Memory B cell (primary cell): ENCODE measurements at regions not wholly inside any gene's neighbourhood (a gene's known extent, or its start where the extent isn't known, plus 50 kb on each side); places are given as distances from the start of the nearest gene placed in this dataset.
A peak's percentile ranks its signal among the peaks of the same experiment; 100 is the strongest.
"Not testable (repeated sequence)": the region's sequence is repeated elsewhere in the genome, so short reads cannot be mapped to it uniquely, and the experiment has no call there.

Experiments
- ATAC-seq: fragments of 150-1000 bp; cut with Tn5 transposase; 2 replicates; pipeline ENCODE4 v1.10.0; 2021; ENCODE audit warnings: low read depth, mild to moderate bottlenecking, moderate library complexity
- DNase-seq, 2 donors: peaks; one replicate each; pipeline ENCODE4 v3.0.0; 2022; ENCODE audit warnings: low spot score in 2 of 2
- H3K27ac Mint-ChIP-seq: one replicate; pipeline ENCODE4 v1.8.0; 2022; ENCODE audit warnings: mild to moderate bottlenecking, moderate library complexity, mixed read lengths
- H3K27me3 Mint-ChIP-seq: one replicate; pipeline ENCODE4 v1.8.0; 2022; ENCODE audit warnings: mixed read lengths
- H3K36me3 Mint-ChIP-seq: one replicate; pipeline ENCODE4 v1.8.0; 2022; ENCODE audit warnings: mild to moderate bottlenecking, mixed read lengths
- H3K4me1 Mint-ChIP-seq: one replicate; pipeline ENCODE4 v1.8.0; 2022; ENCODE audit warnings: mixed read lengths
- H3K4me3 Mint-ChIP-seq: one replicate; pipeline ENCODE4 v1.8.0; 2022; ENCODE audit warnings: mild to moderate bottlenecking, moderate library complexity, mixed read lengths
- H3K9me3 Mint-ChIP-seq: one replicate; pipeline ENCODE4 v1.8.0; 2022; ENCODE audit warnings: mixed read lengths

DNA sequence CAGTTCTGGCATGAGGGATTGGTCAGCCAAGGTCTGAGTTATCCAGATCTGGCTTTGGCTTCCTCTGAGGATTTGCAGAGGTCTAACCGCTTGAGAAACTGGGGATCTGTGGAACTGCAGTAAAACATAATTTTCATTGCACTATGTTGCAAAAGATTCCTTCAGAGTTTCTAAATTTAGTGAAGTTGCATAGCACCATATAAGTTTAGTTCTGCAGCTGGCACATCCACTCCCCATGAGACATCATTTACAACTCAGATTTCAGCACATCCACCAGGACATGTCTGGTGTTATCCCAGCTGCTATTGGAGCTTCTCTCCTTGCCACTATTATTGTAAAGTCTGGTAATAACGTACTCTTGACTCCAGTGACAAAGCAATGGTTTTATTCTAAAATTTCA lies 181.5 kb downstream of the CWF19L2 start:
- ATAC-seq (no peak), DNase-seq (no peak)
- no peaks in the 10 kb centered on the region for H3K36me3 Mint-ChIP-seq

DNA sequence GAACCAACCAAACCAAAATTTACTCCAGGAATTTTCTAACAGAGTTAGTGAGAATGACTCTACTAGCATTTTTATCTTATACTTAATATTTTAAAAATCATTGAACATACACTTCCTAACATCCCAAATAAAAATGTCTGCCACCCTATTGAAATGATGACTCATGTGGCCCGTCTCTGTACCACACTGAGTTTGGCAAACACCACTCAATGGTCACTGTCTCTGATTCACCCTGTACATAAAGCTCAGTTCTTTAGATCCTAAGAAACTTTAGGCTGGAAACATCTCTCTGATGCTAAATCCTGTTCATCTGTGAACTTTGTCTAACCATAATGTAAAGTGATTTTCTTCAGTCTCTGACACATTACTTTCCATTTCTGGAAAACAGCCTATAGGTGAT lies 182.0 kb downstream of the CWF19L2 start:
- no peak overlapping the region for H3K4me3 Mint-ChIP-seq
- H3K9me3 Mint-ChIP-seq = peaks cover 3% of the 10 kb centered on the region
- no peak for DNase-seq
- ATAC-seq = no peak
- H3K27me3 Mint-ChIP-seq = no peaks in the 10 kb centered on the region
- no peak overlapping the region for H3K27ac Mint-ChIP-seq
- H3K4me1 Mint-ChIP-seq = no peaks in the 10 kb centered on the region
- H3K36me3 Mint-ChIP-seq = no peaks in the 10 kb centered on the region

More for the DNA sequence above, 181.5 kb downstream of the CWF19L2 start:
- Mint-ChIP-seq H3K27me3 (no peaks in the 10 kb centered on the region), H3K4me3 (no peak overlapping the region), H3K27ac (no peak overlapping the region), H3K9me3 (peaks cover 3% of the 10 kb centered on the region), H3K4me1 (no peaks in the 10 kb centered on the region)

DNA sequence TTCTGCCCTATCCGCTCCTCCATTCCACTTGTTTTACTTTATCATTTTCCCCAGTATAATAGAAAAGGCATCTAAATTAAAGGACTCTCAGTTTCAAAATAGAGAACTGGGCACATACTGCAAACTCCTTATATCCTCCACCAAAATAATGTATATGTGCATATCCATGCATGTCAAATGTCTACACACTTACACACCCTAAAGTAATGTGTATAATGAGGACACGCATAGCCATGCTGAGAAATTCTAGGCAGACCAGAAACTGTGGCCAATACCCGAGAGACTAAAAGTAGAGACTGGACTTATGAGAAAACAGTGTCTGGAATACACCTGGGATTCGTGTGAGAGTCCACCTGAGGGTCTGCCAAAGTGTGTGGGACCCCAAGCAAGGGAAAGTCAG lies 183.5 kb downstream of the CWF19L2 start:
- H3K9me3 Mint-ChIP-seq = peaks cover 3% of the 10 kb centered on the region

DNA sequence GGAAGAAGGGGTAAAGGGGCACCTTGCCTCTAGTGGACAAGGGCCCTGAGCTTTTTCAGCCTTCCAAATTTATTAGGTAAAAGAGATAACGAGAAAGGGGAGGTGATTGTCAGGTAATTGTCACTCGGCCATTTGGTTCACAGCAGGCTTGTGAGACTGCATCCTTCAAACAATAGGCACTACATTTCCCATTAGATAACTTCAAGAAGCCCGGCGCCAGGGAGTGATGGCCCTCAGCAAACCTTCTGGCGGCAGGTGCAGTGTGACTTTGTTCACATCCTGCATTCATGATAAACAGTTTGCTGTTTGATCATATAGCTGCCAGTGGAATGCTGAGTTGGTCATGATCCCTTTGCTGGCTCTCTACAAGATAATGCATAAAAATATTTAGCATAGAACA lies 185.1 kb downstream of the CWF19L2 start:
- Mint-ChIP-seq H3K27ac (no peak overlapping the region), H3K4me3 (no peak overlapping the region), H3K27me3 (no peaks in the 10 kb centered on the region), H3K4me1 (no peaks in the 10 kb centered on the region), H3K36me3 (no peaks in the 10 kb centered on the region), H3K9me3 (no peaks in the 10 kb centered on the region)
- ATAC-seq = no peak
- DNase-seq = no peak

More for the DNA sequence above, 183.5 kb downstream of the CWF19L2 start:
- no peak overlapping the region for H3K27ac Mint-ChIP-seq
- H3K36me3 Mint-ChIP-seq = no peaks in the 10 kb centered on the region
- ATAC-seq = no peak
- H3K4me3 Mint-ChIP-seq = no peak overlapping the region
- H3K27me3 Mint-ChIP-seq = no peaks in the 10 kb centered on the region
- H3K4me1 Mint-ChIP-seq = no peaks in the 10 kb centered on the region
- no peak for DNase-seq

DNA sequence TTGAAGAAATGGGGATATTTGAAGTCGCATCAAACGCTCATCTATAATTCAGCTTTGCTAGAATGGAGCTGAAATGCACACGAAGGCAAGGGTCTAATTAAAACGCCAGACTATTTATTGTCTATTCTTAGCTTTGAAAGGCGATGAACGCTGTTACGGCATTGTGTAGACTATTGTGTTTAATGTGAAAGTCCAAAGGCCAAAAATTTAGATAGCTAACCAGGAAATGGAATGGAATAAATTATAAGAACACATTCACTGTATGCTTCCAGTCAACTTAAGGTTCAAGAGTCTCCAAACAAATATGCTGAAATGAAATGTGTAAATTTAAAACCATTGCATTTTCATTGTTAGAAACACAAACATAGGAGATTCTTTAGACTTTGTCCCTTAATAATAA lies 186.2 kb downstream of the CWF19L2 start:
- H3K27me3 Mint-ChIP-seq = no peaks in the 10 kb centered on the region
- H3K36me3 Mint-ChIP-seq = no peaks in the 10 kb centered on the region
- H3K4me3 Mint-ChIP-seq = no peak overlapping the region
- no peak overlapping the region for H3K27ac Mint-ChIP-seq
- H3K9me3 Mint-ChIP-seq = no peaks in the 10 kb centered on the region
- ATAC-seq (no peak), DNase-seq (no peak)
- no peaks in the 10 kb centered on the region for H3K4me1 Mint-ChIP-seq

DNA sequence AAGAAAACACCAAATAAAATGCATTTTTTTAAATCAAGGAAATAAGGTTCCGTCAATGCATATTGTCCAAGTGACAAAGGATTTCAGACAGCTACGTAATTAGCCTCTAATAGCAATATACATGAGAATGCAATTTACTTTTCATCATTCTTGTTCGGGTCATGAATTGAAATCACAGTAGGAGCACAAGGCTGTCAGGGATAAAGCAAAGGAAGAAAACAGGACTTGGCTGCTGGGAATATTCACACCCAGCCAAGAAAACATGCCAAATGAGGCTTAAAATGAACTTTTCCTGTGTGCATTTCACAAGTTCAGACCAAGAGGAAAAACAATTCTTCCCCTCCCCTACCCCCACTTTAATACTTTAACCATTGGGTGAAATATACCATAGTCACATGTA lies 188.6 kb downstream of the CWF19L2 start:
- no peak overlapping the region for H3K27ac Mint-ChIP-seq
- no peaks in the 10 kb centered on the region for H3K4me1 Mint-ChIP-seq
- DNase-seq = no peak
- no peaks in the 10 kb centered on the region for H3K36me3 Mint-ChIP-seq
- ATAC-seq = no peak
- no peaks in the 10 kb centered on the region for H3K27me3 Mint-ChIP-seq
- no peaks in the 10 kb centered on the region for H3K9me3 Mint-ChIP-seq
- H3K4me3 Mint-ChIP-seq = no peak overlapping the region

DNA sequence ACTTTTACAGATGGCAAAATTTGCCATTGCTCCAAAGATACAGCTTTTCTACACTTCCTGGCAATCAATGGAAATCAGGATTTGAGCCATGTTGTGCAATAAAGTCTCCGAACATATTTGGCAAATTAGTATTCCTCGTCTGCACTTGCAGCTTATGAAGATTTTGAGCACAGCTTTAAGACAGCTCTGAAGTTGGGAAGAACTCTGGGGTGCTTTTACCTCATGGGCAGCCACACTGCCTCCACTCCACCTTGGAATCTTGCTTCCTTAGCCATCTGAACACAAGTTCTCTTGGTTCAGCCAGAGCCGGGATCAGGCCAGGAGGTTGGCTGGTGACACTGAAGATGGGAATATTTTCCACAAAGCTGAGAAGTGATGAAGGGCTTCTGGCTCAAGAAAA lies 191.2 kb downstream of the CWF19L2 start:
- no peak for DNase-seq
- Mint-ChIP-seq H3K27me3 (no peaks in the 10 kb centered on the region), H3K9me3 (no peaks in the 10 kb centered on the region), H3K36me3 (no peaks in the 10 kb centered on the region), H3K4me3 (no peak overlapping the region), H3K27ac (no peak overlapping the region), H3K4me1 (no peaks in the 10 kb centered on the region)
- no peak for ATAC-seq

DNA sequence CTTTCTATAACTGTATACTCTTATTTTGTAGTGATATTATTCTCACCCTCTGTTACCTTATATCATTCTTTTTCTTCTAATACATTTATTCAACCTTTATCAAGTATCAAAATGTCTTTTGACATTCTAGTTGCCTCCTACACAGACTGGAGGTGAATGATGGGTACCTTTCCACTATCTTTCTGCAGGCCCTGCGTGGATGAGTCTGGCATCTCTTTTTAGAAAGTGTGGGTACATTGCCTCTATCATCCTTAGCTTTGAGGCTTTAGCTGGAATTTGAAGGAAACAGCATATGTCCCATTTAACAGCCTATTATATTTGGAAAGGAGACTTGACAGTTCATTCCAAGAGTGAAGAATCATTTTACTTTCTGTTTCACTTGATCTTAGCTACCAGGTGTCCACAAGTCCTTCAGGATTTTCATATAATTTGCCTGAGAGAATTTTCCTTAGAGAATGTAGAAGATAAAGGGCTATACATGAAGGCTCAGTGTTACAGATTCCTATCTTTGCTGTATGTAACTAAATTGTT lies 192.0 kb downstream of the CWF19L2 start:
- no peaks in the 10 kb centered on the region for H3K27me3 Mint-ChIP-seq
- H3K4me3 Mint-ChIP-seq = no peak overlapping the region
- no peaks in the 10 kb centered on the region for H3K36me3 Mint-ChIP-seq
- DNase-seq = no peak
- no peaks in the 10 kb centered on the region for H3K4me1 Mint-ChIP-seq
- H3K9me3 Mint-ChIP-seq = no peaks in the 10 kb centered on the region
- ATAC-seq = no peak
- no peak overlapping the region for H3K27ac Mint-ChIP-seq

DNA sequence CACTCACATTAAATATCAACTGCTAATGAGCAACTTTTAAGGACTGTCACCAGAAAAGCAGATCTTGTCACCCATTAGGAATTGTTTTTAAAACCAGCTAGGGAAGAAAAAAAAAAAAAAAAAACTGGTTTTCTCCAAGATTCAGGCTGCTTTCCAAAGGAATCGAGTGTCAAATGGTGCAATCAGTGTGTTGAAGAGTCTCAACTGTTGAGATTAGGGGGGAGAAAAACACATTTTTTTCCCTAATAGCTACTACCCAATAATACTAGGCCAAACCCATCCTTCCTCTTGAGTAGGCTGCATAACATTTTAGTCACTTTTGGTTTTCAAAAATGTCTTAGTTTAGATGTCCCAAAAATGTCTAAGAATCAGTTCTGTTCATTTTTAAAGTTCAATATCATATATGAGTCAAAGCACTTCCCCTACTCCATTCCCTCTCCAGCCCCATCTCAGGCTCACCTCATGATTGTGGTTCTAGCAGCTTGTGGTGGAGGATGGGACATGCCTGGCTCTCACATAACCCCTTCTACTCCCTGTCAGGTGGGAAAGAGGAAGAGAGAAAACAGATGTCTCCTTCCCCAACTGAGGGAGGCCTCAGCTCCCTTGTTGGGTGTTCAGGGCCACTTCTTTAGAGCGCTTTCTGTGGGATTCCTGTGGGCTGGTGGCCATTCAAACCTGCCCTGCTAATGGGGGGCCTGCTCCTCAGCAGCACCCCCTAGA lies 193.6 kb downstream of the CWF19L2 start:
- H3K27ac Mint-ChIP-seq = no peak overlapping the region
- H3K4me1 Mint-ChIP-seq = no peaks in the 10 kb centered on the region
- DNase-seq (no peak), ATAC-seq (no peak)
- no peaks in the 10 kb centered on the region for H3K9me3 Mint-ChIP-seq
- H3K4me3 Mint-ChIP-seq = no peak overlapping the region
- H3K27me3 Mint-ChIP-seq = peaks cover 3% of the 10 kb centered on the region
- no peaks in the 10 kb centered on the region for H3K36me3 Mint-ChIP-seq

DNA sequence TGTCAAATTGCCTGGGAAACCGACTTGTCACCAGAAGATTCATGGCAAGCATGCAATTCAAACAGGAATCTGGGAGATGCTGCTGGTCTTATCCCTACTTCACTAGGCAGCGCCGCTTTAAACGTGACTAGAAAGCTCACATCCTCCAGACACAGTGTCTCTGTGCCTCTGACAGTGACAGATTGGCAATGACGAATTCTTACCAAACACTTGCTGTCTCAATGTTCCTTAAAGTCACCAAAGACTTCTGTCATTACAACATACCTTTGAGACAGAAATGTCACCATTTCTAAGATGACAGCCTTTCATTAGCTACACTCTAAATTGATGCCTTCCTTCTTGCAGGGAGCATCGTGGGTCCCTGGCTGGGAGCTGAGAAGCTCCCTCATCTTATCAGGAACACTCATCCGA lies 197.8 kb downstream of the CWF19L2 start:
- Mint-ChIP-seq H3K4me3 (no peak overlapping the region), H3K27ac (no peak overlapping the region), H3K4me1 (no peaks in the 10 kb centered on the region), H3K27me3 (peaks cover 9% of the 10 kb centered on the region), H3K36me3 (no peaks in the 10 kb centered on the region), H3K9me3 (no peaks in the 10 kb centered on the region)
- ATAC-seq = no peak
- no peak for DNase-seq

DNA sequence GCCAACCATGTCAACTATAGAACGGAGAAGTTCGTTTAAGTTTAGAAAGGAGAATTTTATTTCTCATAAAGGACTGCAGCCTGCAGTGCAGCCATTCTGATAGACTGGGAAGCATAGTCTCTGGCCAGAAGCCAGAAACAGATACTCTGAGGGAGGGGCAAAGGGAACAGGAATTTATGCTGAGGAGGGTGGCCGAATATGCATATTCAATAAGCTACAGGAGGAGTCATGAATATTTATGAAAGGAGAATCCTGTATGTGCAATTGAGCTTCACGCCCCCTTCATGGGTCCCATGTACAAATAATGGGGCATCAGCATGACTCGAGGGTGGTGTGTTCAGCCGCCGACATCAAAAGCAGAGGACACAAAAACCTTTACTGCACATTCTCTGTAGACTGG lies 199.9 kb downstream of the CWF19L2 start:
- ATAC-seq (no peak), DNase-seq (no peak)
- Mint-ChIP-seq H3K4me1 (peaks cover 2% of the 10 kb centered on the region), H3K9me3 (no peaks in the 10 kb centered on the region), H3K27me3 (peaks cover 12% of the 10 kb centered on the region), H3K4me3 (no peak overlapping the region), H3K36me3 (no peaks in the 10 kb centered on the region), H3K27ac (no peak overlapping the region)

DNA sequence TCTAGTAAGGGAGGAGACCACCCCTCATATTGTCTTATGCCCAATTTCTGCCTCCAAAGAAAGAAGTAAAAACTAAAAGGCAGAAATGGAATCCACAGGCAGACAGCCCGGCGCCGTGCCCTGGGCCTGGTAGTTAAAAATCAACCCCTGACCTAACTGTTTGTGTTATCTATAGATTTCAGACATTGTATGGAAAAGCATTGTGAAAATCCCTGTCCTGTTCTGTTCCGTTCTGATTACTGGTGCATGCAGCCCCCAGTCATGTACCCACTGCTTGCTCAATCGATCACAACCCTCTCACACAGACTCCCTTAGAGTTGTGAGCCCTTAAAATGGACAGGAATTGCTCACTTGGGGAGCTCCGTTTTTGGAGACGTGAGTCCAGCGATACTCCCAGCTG lies 204.0 kb downstream of the CWF19L2 start:
- H3K4me1 Mint-ChIP-seq, DNase-seq, H3K9me3 Mint-ChIP-seq, H3K4me3 Mint-ChIP-seq, H3K27me3 Mint-ChIP-seq, H3K27ac Mint-ChIP-seq, H3K36me3 Mint-ChIP-seq, ATAC-seq: not testable (repeated sequence)

DNA sequence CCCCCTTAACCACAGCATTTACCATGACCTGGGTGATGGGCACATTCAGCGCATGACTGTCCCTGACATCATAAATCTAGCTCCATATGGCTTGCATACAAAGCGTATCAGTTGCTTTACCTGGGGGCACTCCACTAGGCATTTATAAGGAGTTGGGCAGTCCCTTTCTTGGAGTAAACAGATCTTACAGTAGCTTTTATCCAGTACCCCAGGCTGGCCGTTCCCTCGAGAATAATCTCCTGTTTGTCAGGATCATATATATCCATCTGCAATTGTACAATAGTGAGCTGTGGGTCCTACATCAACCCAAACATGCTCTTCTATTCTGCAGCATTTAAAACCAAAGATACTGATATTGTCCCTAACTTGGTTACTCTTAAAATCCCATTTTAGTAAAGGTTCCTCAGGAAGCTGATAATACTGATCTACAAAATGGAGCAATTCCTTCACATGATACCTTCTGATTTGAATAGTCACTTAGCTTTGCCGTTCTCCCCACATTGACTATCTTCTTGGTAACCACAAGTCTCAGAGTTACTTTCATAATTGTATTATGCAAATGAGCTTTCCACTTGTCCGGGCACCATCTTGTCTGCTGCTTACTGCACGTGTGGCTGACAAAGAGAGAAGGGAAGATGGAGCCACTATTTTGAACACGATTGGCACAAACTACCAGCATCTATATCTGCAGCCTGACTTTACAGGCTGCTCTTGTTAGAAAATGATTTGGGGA lies 205.0 kb downstream of the CWF19L2 start:
- no peaks in the 10 kb centered on the region for H3K9me3 Mint-ChIP-seq
- H3K4me3 Mint-ChIP-seq = no peak overlapping the region
- H3K27ac Mint-ChIP-seq = no peak overlapping the region
- DNase-seq = no peak
- H3K4me1 Mint-ChIP-seq = peaks cover 3% of the 10 kb centered on the region
- ATAC-seq = peak; percentile 43
- no peaks in the 10 kb centered on the region for H3K36me3 Mint-ChIP-seq
- H3K27me3 Mint-ChIP-seq = peaks cover 8% of the 10 kb centered on the region

DNA sequence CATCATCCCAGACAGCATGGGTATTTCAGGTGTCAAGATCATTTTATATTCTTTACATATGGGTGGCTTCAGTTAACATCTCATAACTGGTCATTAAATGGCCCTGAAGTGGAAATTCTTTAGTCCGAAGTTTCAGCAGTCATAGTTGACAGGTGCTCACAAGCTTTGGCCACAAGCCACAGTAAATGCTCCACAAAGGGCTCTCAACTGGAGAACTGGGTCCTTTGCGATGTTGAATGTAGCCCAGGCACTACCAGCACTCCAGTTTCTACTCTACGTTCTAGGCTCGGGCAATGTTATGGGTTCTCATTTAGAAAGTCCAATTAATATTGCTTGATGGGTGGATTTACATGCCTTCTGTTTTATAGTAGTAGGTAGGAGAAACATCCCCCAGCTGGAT lies 206.3 kb downstream of the CWF19L2 start:
- Mint-ChIP-seq H3K27me3 (peaks cover 4% of the 10 kb centered on the region), H3K4me3 (no peak overlapping the region), H3K27ac (no peak overlapping the region), H3K36me3 (no peaks in the 10 kb centered on the region), H3K4me1 (peaks cover 3% of the 10 kb centered on the region), H3K9me3 (no peaks in the 10 kb centered on the region)
- no peak for DNase-seq
- no peak for ATAC-seq

DNA sequence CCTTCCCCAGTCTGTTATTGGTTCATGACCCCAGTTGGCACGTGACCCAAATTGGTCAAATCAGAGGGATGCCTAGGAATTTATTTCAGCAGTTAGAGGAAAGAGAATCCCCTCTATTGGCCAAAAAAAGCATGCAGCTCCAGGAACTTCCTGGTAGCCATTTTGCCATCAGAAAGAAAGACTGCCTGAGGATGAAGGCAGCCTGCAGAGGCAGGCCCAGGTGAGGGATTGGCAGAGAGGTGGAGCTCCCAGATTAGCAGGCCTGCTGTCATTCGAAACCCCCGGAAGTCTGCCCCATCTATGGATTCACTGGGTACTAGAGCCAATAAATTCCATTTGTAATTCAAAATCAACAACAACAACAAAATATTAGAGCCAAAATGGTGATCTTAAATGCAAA lies 207.6 kb downstream of the CWF19L2 start:
- Mint-ChIP-seq H3K27ac (no peak overlapping the region), H3K4me1 (peaks cover 3% of the 10 kb centered on the region), H3K36me3 (no peaks in the 10 kb centered on the region), H3K9me3 (no peaks in the 10 kb centered on the region), H3K27me3 (peaks cover 4% of the 10 kb centered on the region), H3K4me3 (no peak overlapping the region)
- ATAC-seq (no peak), DNase-seq (no peak)
